Left lung (tissue), 4 donors: ENCODE measurements at regions not wholly inside any gene's neighbourhood (a gene's known extent, or its start where the extent isn't known, plus 50 kb on each side); places are given as distances from the start of the nearest gene placed in this dataset.

ENCODE experiments used
- ATAC-seq: fragments of 200-7000 bp; cut with Tn5 transposase; one replicate; pipeline ENCODE4 v1.9.1; 2020; ENCODE audit warnings: moderate library complexity
- DNase-seq, 4 donors: peaks; one replicate each; pipeline ENCODE4 v3.0.0-alpha.2; 2013 to 2020
- H3K27ac ChIP-seq, 2 donors: fragments of 200-600 bp; sonication (generic) in 1 of 2; one replicate each; pipeline versions ENCODE4 v1.5.0 to v1.8.0; 2020 to 2021
- H3K27me3 ChIP-seq, 2 donors: fragments of 200-600 bp; sonication (generic) in 1 of 2; one replicate each; pipeline versions ENCODE4 v1.5.0 to v1.8.0; 2020 to 2021
- H3K36me3 ChIP-seq, 2 donors: fragments of 200-600 bp; sonication (generic) in 1 of 2; one replicate each; pipeline versions ENCODE4 v1.5.0 to v1.8.0; 2020 to 2021
- H3K4me1 ChIP-seq, 2 donors: fragments of 200-600 bp; one replicate each; pipeline ENCODE4 v1.8.0; 2021
- H3K4me3 ChIP-seq, 2 donors: fragments of 200-600 bp; sonication (generic) in 1 of 2; one replicate each; pipeline versions ENCODE4 v1.5.0 to v1.8.0; 2020 to 2021; ENCODE audit warnings: mild to moderate bottlenecking in 1 of 2
- H3K9me3 ChIP-seq, 2 donors: fragments of 200-600 bp; sonication (generic) in 1 of 2; one replicate each; pipeline versions ENCODE4 v1.5.0 to v1.8.0; 2020 to 2021
- CTCF ChIP-seq, 2 donors: fragments of 200-600 bp; sonication (generic) in 1 of 2; IDR thresholded peaks; one replicate each; pipeline versions ENCODE4 v1.5.0 to v1.8.0; 2021; ENCODE audit warnings: antibody characterized with exemption in 2 of 2
- intact Hi-C, 2 donors: fragments of 100-400 bp; cut with DNase I; formaldehyde crosslinking; loops; one replicate each; pipeline versions ENCODE4 v1.11.2 to v1.14.2; 2022
- donor health status: DM: no; HTN: yes; CAD: no.
- donor health status: DM: no; HTN: no; CAD: no.

- Histone ChIP-seq H3K27me3 (no peaks in the 10 kb centered on the region), H3K27ac (no peak overlapping the region), H3K4me1 (no peaks in the 10 kb centered on the region), H3K36me3 (no peaks in the 10 kb centered on the region), H3K4me3 (no peak overlapping the region), H3K9me3 (no peaks in the 10 kb centered on the region)
- DNase-seq (no peak), ATAC-seq (no peak)
- intact Hi-C loops, result no loop called here
- TF ChIP-seq CTCF (IDR thresholded peaks at IDR 0.05), result no peak
These were observed 376.3 kb upstream of the LCORL start for GRCh38 chr4:18397681-18398390.

GRCh38 chr4:18394656-18395055 is 373.1 kb upstream of the LCORL start:
- ATAC-seq (no peak), DNase-seq (no peak)
- no peaks in the 10 kb centered on the region for H3K9me3 ChIP-seq
- intact Hi-C loops, result no loop called here
- H3K27me3 ChIP-seq, result no peaks in the 10 kb centered on the region
- TF ChIP-seq CTCF (IDR thresholded peaks at IDR 0.05), result no peak
- no peaks in the 10 kb centered on the region for H3K4me1 ChIP-seq
- H3K27ac ChIP-seq, result no peak overlapping the region
- no peak overlapping the region for H3K4me3 ChIP-seq
- H3K36me3 ChIP-seq, result no peaks in the 10 kb centered on the region

- DNase-seq (no peak), ATAC-seq (no peak)
- Histone ChIP-seq H3K4me1 (no peaks in the 10 kb centered on the region), H3K27me3 (no peaks in the 10 kb centered on the region), H3K4me3 (no peak overlapping the region), H3K36me3 (no peaks in the 10 kb centered on the region), H3K9me3 (no peaks in the 10 kb centered on the region), H3K27ac (no peak overlapping the region)
- no peak for TF ChIP-seq CTCF (IDR thresholded peaks at IDR 0.05)
- intact Hi-C loops, result no loop called here
These were observed 369.8 kb upstream of the LCORL start for GRCh38 chr4:18391354-18391728.

- Histone ChIP-seq H3K27me3 (no peaks in the 10 kb centered on the region), H3K9me3 (no peaks in the 10 kb centered on the region), H3K4me1 (no peaks in the 10 kb centered on the region), H3K27ac (no peak overlapping the region), H3K36me3 (no peaks in the 10 kb centered on the region), H3K4me3 (no peak overlapping the region)
- ATAC-seq (no peak), DNase-seq (no peak)
- intact Hi-C loops, result no loop called here
- TF ChIP-seq CTCF (IDR thresholded peaks at IDR 0.05), result no peak
These were observed 369.2 kb upstream of the LCORL start for GRCh38 chr4:18390655-18391353.

- H3K27ac ChIP-seq, result no peak overlapping the region
- peaks cover 0 to 5% of the 10 kb centered on the region in 2 donors for H3K9me3 ChIP-seq
- DNase-seq (peak in 1 of 4 donors; percentile 10), ATAC-seq (peak; percentile 97)
- H3K4me3 ChIP-seq, result no peak overlapping the region
- no peak for TF ChIP-seq CTCF (IDR thresholded peaks at IDR 0.05)
- H3K36me3 ChIP-seq, result no peaks in the 10 kb centered on the region
- H3K27me3 ChIP-seq, result no peaks in the 10 kb centered on the region
- H3K4me1 ChIP-seq, result no peaks in the 10 kb centered on the region
- intact Hi-C loops, result no loop called here
These were observed 367.6 kb upstream of the LCORL start for GRCh38 chr4:18389115-18389514.
